SK-MEL-5 (cell line): ENCODE measurements at regions not wholly inside any gene's neighbourhood (a gene's known extent, or its start where the extent isn't known, plus 50 kb on each side); places are given as distances from the start of the nearest gene placed in this dataset.

Source experiments
- DNase-seq: peaks from one replicate; pipeline ENCODE4 v3.0.0-alpha.2; 2016; ENCODE audit warnings: low read depth, low spot score
- in situ Hi-C: cut with HindIII; loops from 2 replicates; pipeline ENCODE4 v1.10.0; 2016; ENCODE audit warnings: low sequenced_read_pairs, high pct_unique_total_duplicates, low pct_unique_long_range_greater_than_20kb

- in situ Hi-C loops: no loop called here
- peak; percentile 62 for DNase-seq
Observed at GRCh38 chr1:214952648-214953047, 129.9 kb upstream of the KCNK2 start.

DNA sequence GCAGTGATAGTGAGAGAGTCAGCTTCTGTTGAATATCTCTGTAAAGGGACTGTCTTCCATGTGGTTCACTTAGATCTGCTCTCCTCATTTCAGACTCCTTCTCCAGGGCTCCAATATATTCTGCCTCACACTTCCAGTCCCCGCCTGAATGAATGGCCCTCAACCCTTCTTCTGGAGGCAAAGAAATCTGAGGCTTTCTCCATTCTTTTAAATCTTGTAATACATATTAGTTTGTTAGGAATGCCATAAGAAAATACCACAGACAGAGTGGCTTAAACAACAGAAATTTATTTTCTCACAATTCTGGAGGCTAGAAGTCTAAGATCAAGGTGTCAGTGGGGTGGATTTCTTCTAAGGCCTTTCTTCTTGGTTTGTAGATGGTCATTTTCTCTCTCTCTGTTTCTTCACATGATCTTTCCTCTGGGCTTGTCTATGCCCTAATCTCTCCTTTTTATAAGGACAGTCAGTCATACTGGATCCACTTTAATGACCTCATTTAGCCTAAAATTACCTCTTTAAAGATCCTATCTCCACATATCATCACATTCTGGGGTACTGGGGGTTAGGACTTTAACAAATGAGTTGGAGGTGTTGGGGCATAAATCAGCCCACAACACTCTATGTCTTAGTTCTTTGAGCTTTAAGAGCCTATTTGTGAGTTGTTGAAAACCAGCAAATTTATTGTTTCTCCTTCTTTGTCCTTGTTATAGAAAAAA is 128.5 kb upstream of the KCNK2 start:
- DNase-seq: no peak
- in situ Hi-C loops: no loop called here

DNA sequence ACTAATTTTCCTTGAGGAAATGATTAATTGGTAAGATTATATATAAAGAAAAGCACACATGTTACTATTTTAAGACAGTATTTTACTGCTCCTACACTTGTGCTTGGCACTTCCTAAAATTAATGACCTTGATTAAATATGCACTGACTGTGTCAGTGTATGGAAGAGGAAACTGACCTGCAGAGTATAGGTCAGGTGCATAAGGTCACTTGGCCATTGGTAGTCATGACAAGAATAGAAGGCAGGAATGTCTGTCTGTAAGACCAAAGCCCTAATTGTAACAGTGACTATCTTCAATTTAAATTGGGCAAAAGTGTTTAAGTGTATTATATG is 128.0 kb upstream of the KCNK2 start:
- no peak for DNase-seq
- in situ Hi-C loops: no loop called here

GRCh38 chr1:214957330-214958137 is 125.0 kb upstream of the KCNK2 start:
- in situ Hi-C loops: no loop called here
- DNase-seq: peak; percentile 37

DNA sequence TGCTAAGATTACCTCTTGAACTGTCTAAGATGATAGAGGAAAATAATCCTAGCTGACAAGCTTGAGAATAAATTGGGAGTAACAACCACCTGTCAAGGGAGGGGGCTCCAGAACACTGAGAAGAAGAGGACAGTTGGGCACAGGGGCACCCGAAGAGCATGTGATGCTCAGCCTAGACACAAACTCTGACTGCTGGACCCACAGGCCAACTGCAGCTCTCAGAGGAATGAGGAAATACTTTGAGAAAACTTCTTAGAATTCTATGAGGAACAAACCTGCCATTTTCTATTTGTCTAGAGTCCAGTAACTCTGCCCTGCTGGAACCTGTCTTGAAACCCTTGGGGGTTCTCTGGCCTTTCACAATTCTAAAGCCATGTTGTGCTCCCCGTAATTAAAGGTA is 124.1 kb upstream of the KCNK2 start:
- no peak for DNase-seq
- in situ Hi-C loops: no loop called here

GRCh38 chr1:214966346-214966745 is 116.2 kb upstream of the KCNK2 start:
- in situ Hi-C loops: no loop called here
- DNase-seq: no peak

- no peak for DNase-seq
- in situ Hi-C loops: no loop called here
Observed at GRCh38 chr1:214967865-214968575, 114.5 kb upstream of the KCNK2 start.

DNA sequence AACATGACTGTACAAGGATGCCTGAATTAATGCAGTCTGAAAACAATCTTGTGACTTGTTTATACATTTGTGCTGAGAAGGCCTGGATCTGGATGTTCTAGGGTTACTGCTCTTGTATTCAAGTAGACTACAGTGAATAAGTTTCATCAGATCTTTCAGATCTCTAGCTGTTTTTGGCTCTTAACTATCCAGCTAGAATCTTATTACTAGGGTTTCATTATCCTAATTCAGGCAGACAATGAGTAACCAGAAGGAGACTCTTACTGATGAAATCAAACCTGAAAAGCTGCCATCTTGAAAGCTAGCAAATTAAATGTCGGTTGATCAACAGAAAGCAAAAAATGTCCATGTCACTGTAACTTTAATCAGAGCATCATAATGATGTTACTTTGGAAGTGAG is 112.5 kb upstream of the KCNK2 start:
- DNase-seq: no peak
- in situ Hi-C loops: no loop called here

GRCh38 chr1:214971071-214971470 is 111.5 kb upstream of the KCNK2 start:
- in situ Hi-C loops: no loop called here
- DNase-seq: no peak

DNA sequence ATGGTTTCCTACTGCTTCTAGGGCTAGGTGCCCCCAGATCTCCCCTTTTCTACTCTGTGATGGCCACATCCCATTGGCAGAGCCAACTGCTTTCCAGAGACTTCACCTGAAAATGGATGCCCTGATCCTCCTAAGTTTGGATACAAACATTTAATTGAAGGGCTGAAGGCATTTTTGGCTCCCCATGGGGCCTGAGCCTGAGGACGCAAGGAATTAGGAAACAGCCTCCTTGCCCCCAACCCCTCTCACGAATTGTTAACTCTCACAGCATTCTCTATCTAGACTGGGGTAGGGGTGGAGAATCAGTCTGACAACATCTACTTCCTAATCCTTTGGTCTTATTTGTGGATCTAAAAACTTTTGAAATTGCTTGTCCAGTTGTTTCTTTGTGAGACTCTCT is 108.5 kb upstream of the KCNK2 start:
- in situ Hi-C loops: no loop called here
- DNase-seq: no peak

GRCh38 chr1:214976665-214977064 is 105.9 kb upstream of the KCNK2 start:
- in situ Hi-C loops: no loop called here
- DNase-seq: no peak

- DNase-seq: no peak
- in situ Hi-C loops: no loop called here
Observed at GRCh38 chr1:214977110-214977509, 105.4 kb upstream of the KCNK2 start.

- DNase-seq: no peak
Observed at GRCh38 chr1:214977700-214978374, 104.7 kb upstream of the KCNK2 start.

GRCh38 chr1:214979191-214979590 is 103.3 kb upstream of the KCNK2 start:
- no peak for DNase-seq
- in situ Hi-C loops: no loop called here

More at GRCh38 chr1:214977700-214978374, 104.7 kb upstream of the KCNK2 start:
- in situ Hi-C loops: no loop called here

- DNase-seq: no peak
- in situ Hi-C loops: no loop called here
Observed at GRCh38 chr1:214980921-214981320, 101.6 kb upstream of the KCNK2 start.

DNA sequence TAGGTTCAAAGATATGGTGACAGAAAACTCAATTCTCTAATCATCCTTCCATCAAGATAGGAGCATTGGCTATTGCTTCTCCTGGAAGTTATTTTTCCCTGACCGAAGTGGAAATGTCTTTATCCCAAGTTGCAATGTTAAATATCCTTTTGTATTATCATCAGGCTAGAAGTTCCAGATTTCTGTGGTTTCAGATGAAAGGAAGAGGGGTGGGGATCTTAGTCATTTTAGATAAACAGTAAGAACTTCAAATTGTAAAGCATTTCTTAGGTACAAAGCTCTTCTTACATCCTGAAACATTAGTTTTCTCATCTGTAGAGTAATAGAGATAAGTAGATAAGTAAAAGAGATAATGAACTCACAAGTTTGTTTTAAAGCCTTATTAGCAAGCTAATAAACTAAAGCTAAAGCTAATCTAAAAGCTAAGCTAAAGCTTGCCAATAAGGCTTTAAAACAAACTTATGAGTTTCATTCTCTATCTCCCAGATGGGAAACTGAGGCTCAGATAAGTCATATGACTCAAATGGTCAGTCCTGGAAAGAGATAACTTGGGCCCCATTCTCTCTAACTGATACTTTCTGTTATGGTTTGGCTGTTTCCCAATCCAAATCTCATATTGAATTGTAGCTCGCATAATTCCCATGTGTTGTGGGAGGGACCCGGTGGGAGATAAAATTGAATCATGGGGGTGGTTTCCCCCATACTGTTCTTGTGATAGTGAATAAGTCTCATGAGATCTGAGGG is 99.2 kb upstream of the KCNK2 start:
- in situ Hi-C loops: no loop called here

DNA sequence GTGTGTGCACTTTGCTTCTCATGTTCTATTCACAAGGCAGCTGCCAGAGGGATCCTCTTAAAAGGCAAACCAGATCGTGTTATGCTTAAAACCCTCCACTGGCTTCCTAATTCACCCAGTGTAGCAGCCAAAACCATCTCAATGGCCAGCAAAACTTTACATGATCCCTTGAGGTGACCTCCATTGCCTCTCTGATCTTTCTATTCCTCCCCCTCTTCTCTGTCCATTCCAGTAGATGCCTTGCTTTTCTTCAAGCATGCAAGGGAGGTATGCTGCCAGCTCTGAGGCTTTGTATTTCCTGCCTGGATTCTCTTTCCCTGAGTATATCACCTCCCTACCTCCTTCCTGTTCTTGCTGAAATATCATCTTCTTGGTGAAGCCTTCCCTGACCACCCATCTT is 93.2 kb upstream of the KCNK2 start:
- DNase-seq: no peak
- in situ Hi-C loops: no loop called here

More for the DNA sequence above, 99.2 kb upstream of the KCNK2 start:
- DNase-seq: no peak
